GM12875 (cell line): ENCODE measurements at regions not wholly inside any gene's neighbourhood (a gene's known extent, or its start where the extent isn't known, plus 50 kb on each side); places are given as distances from the start of the nearest gene placed in this dataset.

ENCODE experiments used
- H3K4me3 ChIP-seq: one replicate; pipeline ENCODE4 v1.5.1; 2011; ENCODE audit warnings: low read depth, low read length, control low read depth
- TF ChIP-seq, protein P1 (sequence below): IDR thresholded peaks from 2 replicates; pipeline ENCODE4 v1.5.1; 2011; ENCODE audit warnings: low read depth, mild to moderate bottlenecking, control low read depth, inconsistent platforms, low read length, moderate library complexity, borderline replicate concordance; ENCODE audit not compliant: insufficient read depth

DNA sequence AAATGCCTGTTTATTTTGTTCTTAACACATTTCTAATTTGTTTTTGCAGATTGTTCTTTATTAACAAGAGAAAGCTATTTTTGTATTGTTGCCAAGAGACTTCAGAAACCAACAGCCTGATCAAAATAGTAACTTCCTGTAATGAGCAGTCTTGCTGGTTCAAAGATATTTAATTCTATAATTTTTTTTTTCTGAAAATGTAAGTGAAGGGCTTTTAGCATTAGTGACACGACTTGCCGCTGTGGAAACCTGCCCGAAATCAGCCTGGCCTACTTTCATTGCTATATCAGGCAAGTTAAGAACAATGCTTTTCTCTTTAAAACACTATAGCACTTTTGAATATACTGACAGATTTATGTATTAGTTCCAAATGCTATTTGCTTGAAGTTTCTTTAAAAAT is 374.3 kb downstream of the EFNB2 start:
- no peak overlapping the region for H3K4me3 ChIP-seq
- TF ChIP-seq, protein P1, sequence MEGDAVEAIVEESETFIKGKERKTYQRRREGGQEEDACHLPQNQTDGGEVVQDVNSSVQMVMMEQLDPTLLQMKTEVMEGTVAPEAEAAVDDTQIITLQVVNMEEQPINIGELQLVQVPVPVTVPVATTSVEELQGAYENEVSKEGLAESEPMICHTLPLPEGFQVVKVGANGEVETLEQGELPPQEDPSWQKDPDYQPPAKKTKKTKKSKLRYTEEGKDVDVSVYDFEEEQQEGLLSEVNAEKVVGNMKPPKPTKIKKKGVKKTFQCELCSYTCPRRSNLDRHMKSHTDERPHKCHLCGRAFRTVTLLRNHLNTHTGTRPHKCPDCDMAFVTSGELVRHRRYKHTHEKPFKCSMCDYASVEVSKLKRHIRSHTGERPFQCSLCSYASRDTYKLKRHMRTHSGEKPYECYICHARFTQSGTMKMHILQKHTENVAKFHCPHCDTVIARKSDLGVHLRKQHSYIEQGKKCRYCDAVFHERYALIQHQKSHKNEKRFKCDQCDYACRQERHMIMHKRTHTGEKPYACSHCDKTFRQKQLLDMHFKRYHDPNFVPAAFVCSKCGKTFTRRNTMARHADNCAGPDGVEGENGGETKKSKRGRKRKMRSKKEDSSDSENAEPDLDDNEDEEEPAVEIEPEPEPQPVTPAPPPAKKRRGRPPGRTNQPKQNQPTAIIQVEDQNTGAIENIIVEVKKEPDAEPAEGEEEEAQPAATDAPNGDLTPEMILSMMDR: no peak

DNA sequence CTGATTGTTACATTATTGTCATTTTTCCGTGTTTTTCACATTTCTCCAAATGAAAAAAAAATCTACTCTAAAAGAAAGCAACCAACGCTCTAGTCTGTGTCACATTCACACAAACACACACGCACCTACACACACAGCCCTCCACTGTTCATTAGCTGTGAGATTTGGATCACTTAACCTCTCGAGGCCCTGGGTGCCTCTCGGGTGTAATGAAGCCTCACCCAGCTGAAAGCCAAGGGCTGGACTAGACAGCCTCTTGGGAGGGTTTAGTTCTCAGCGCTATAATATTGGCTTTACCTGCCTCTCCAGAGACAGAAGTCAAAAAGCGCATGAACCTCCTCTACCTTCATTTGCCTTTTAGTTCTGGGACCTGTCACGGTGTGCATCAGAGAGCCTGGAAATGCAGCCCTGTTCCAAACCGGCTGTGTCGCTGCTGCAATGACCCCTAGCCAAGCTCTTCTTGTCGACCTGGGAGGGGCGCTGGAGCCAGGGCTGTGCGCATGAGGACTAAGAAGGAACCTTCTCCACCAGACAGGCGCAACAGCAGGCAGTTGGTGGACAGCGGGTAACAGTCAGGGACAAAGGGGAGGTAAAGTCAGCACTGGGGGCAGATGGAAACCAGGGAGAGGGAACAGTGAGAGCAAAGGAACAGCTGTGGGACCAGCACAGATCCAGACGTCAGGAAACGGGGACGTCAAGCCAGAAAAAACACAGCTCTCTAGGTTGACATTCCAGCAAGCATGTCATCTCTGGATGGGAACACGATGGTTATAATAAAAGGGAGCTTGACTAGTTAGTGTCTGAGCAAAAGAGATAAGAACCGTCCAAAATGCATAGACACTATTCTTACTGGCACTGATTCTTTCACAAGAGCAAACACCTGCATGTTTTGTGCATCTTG is 375.9 kb downstream of the EFNB2 start:
- TF ChIP-seq, protein P1: no peak
- H3K4me3 ChIP-seq: no peak overlapping the region

DNA sequence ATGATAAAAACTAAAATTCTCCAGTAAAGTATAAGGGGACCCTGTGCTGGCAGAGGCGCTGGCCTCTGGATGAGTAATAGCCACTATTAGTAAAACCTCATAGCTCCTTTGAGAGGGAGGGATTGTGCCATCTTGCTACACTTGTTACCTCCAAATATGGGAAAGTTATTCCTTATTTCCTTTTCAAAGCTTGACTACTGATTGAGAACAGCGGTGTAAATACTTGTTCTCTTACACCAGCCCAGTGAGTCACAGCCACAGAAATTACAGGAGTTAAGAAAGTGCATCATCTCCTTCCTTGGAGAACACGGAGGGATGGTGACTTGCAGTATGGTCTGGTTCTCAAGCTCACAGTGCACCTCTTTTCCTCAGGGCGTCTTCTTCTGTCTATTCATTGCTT is 379.0 kb downstream of the EFNB2 start:
- TF ChIP-seq, protein P1: no peak

DNA sequence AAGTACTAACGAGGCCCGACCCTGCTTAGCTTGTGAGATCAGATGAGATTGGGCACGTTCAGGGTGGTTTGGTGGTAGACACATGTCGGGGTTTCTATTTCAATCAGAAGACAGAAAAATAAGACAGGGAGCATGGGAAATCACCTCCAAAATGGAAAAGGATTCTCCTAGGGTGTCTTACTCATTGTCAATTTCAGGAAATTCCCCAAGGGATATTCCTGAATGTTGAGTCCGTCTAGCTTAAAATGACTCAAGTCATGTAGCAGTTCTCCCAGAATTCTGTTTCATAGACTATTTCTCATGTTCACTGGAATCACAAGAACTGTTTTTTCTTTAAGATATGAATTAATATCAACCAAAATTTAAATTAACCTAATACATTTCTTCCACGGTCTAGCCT is 380.1 kb downstream of the EFNB2 start:
- TF ChIP-seq, protein P1: no peak

More for the DNA sequence above, 379.0 kb downstream of the EFNB2 start:
- no peak overlapping the region for H3K4me3 ChIP-seq

DNA sequence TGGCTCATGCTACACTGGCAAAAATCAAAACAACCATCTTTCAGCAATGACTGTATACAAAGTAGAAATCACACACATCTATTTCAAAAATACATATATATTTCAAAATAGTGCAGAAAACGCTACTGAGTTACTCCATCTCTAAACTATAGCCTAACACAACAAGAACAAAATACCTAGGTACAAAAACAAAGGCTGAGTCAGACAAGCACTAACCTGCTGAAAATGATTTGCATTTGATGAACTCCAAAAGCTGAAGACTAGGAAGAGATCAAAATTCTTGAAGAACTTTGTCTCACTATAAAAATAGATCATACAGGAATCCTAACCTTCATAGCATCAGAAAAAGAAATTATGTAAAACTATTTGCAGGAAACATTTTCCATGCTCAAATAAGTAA is 381.6 kb downstream of the EFNB2 start:
- H3K4me3 ChIP-seq: no peak overlapping the region
- TF ChIP-seq, protein P1: no peak

More for the DNA sequence above, 380.1 kb downstream of the EFNB2 start:
- no peak overlapping the region for H3K4me3 ChIP-seq

DNA sequence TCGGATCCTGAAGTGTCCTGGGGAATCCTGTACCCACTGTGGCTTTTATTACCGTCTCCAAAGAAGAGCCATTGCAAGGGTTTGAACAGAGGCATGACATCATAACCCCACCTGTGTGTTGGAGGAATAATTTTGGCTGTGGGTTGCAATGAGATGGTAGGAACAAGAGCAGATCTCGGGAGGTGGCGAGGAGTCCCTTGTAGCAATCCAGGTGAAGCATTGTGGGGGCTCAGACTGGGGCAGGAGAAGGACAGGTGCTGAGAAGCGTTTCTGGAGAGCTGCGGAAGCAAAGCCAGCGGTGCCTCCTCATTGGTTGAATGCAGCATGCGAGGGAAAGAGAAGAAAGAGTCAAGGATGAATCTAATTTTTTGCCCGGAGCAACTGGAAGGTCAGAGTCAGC is 382.4 kb downstream of the EFNB2 start:
- TF ChIP-seq, protein P1: no peak
- no peak overlapping the region for H3K4me3 ChIP-seq

DNA sequence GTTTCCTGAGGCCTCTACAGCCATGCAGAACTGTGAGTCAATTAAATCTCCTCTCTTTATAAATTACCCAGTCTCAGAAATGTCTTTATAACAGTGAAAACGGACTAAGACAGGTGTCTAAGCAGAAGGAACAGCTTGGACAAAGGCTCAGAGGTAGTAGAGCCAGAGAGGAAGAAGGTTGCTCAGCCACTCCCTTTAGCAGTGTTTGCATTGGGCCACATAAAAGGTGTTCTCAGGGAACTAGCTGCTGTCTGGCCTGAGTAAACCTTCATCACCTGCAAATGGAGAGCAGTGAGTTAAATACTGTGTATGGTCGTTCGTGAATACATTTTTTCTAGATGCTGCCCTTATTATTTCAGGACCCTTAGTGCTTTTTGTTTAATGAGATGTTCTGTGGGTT is 383.4 kb downstream of the EFNB2 start:
- H3K4me3 ChIP-seq: no peak overlapping the region
- TF ChIP-seq, protein P1: no peak
